H1 (cell line): ENCODE measurements at regions not wholly inside any gene's neighbourhood (a gene's known extent, or its start where the extent isn't known, plus 50 kb on each side); places are given as distances from the start of the nearest gene placed in this dataset.

Source experiments
- CTCF ChIA-PET: fragments of 300-600 bp; sonication (Branson Sonifier 250); formaldehyde crosslinking; loops from one replicate; lab custom pipeline; 2021; ENCODE audit not compliant: partially characterized antibody; lab: Charles Lee
- POLR2A ChIA-PET: fragments of 300-600 bp; sonication (Branson Sonifier 250); formaldehyde crosslinking; loops from one replicate; lab custom pipeline; 2021; ENCODE audit warnings: inconsistent platforms; ENCODE audit not compliant: partially characterized antibody; lab: Charles Lee
- DNase-seq, 2 experiments: peaks; one replicate each; pipeline versions ENCODE4 v3.0.0 to v3.0.0-alpha.2; 2010 to 2022; ENCODE audit warnings: low spot score in 2 of 2, low read depth in 1 of 2, mixed read lengths in 1 of 2
- FAIRE-seq: peaks from 2 replicates; lab custom pipeline; 2011; peaks lifted over from hg19 to GRCh38; lab: Jason Lieb, UNC
- H2AFZ ChIP-seq: 2 replicates; pipeline ENCODE4 v1.8.1; 2012; ENCODE audit warnings: low read length, inconsistent platforms
- H2AK5ac ChIP-seq: 2 replicates; pipeline ENCODE4 v1.6.1; 2013; ENCODE audit warnings: low read depth, low read length
- H2BK120ac ChIP-seq: replicated peaks from 2 replicates; pipeline ENCODE3; 2013; ENCODE audit warnings: low read depth, low read length, inconsistent platforms
- H2BK12ac ChIP-seq: 2 replicates; pipeline ENCODE4 v1.6.1; 2013; ENCODE audit warnings: low read depth, low read length
- H2BK15ac ChIP-seq: 2 replicates; pipeline ENCODE4 v1.6.1; 2013; ENCODE audit warnings: low read length
- H2BK20ac ChIP-seq: 2 replicates; pipeline ENCODE4 v1.6.1; 2013; ENCODE audit warnings: low read length
- H2BK5ac ChIP-seq: 2 replicates; pipeline ENCODE4 v1.6.1; 2013; ENCODE audit warnings: low read depth, low read length
- H3K14ac ChIP-seq: 2 replicates; pipeline ENCODE4 v1.6.1; 2013; ENCODE audit warnings: inconsistent platforms; ENCODE audit not compliant: insufficient read length
- H3K18ac ChIP-seq: 2 replicates; pipeline ENCODE4 v1.6.1; 2013; ENCODE audit warnings: low read length; ENCODE audit errors: extremely low read depth
- H3K23ac ChIP-seq: 2 replicates; pipeline ENCODE4 v1.6.1; 2013; ENCODE audit warnings: inconsistent platforms; ENCODE audit not compliant: insufficient read length
- H3K23me2 ChIP-seq: 2 replicates; pipeline ENCODE4 v1.6.1; 2013; ENCODE audit warnings: low read depth, low read length
- H3K27ac ChIP-seq: 2 replicates; pipeline ENCODE4 v1.6.1; 2011; ENCODE audit warnings: low read depth, low read length, inconsistent platforms
- H3K27me3 ChIP-seq, 4 experiments: replicated peaks in 1 of 4; 1 replicate in 1 of 4; 2 replicates in 3 of 4; pipeline versions ENCODE4 v1.6.1 to v1.8.1; 2011 to 2013; ENCODE audit warnings: low read length in 3 of 4, mild to moderate bottlenecking in 3 of 4, inconsistent platforms in 2 of 4, mixed read lengths in 2 of 4, moderate library complexity in 1 of 4; ENCODE audit not compliant: control insufficient read depth in 3 of 4, insufficient read depth in 3 of 4; ENCODE audit errors: extremely low read depth in 1 of 4
- H3K36me3 ChIP-seq, 4 experiments: 2 replicates each; pipeline versions ENCODE4 v1.6.1 to v1.8.1; 2011 to 2013; ENCODE audit warnings: mild to moderate bottlenecking in 4 of 4, low read length in 3 of 4, moderate library complexity in 2 of 4, control low read depth in 1 of 4, inconsistent platforms in 1 of 4; ENCODE audit not compliant: insufficient read depth in 4 of 4, control insufficient read depth in 2 of 4
- H3K4ac ChIP-seq: replicated peaks from 2 replicates; pipeline ENCODE3; 2013; ENCODE audit warnings: low read length, low read depth, mixed read lengths, inconsistent platforms; ENCODE audit not compliant: insufficient read length
- H3K4me1 ChIP-seq, 4 experiments: replicated peaks in 1 of 4; 1 replicate in 1 of 4; 2 replicates in 3 of 4; pipeline versions ENCODE4 v1.6.1 to v1.8.1; 2011 to 2013; ENCODE audit warnings: low read length in 3 of 4, inconsistent platforms in 2 of 4, mixed read lengths in 1 of 4; ENCODE audit not compliant: insufficient read depth in 4 of 4, control insufficient read depth in 3 of 4
- H3K4me2 ChIP-seq, 2 experiments: 2 replicates each; pipeline versions ENCODE4 v1.6.1 to v1.8.1; 2011 to 2013; ENCODE audit warnings: low read depth in 2 of 2, low read length in 2 of 2, control low read depth in 1 of 2, inconsistent platforms in 1 of 2, mild to moderate bottlenecking in 1 of 2; ENCODE audit not compliant: insufficient read depth in 1 of 2
- H3K4me3 ChIP-seq, 4 experiments: fragments of 200-600, 300-600 bp in 1 of 4; sonication (generic), shearing (Covaris generic), sonication (Bioruptor Twin) in 1 of 4; 2 replicates each; pipeline versions ENCODE4 v1.5.1 to v1.8.1; 2011 to 2016; ENCODE audit warnings: low read length in 4 of 4, low read depth in 3 of 4, control low read depth in 2 of 4, inconsistent platforms in 2 of 4, mild to moderate bottlenecking in 2 of 4, mixed read lengths in 1 of 4, moderate library complexity in 1 of 4; ENCODE audit not compliant: insufficient read depth in 2 of 4; ENCODE audit errors: extremely low read depth in 1 of 4
- H3K56ac ChIP-seq: replicated peaks from 2 replicates; pipeline ENCODE3; 2013; ENCODE audit warnings: low read depth, mild to moderate bottlenecking, mixed read lengths, low read length, inconsistent platforms; ENCODE audit not compliant: insufficient read length
- H3K79me1 ChIP-seq: 2 replicates; pipeline ENCODE4 v1.6.1; 2013; ENCODE audit warnings: low read depth, low read length, control low read depth
- H3K79me2 ChIP-seq, 2 experiments: 2 replicates each; pipeline versions ENCODE4 v1.6.1 to v1.8.1; 2012 to 2013; ENCODE audit warnings: low read length in 2 of 2, mild to moderate bottlenecking in 2 of 2, inconsistent platforms in 1 of 2; ENCODE audit not compliant: insufficient read depth in 2 of 2, control insufficient read depth in 1 of 2
- H3K9ac ChIP-seq, 4 experiments: replicated peaks in 1 of 4; 1 replicate in 1 of 4; 2 replicates in 3 of 4; pipeline versions ENCODE4 v1.6.1 to v1.8.1; 2011 to 2013; ENCODE audit warnings: low read depth in 3 of 4, low read length in 3 of 4, control low read depth in 2 of 4, mild to moderate bottlenecking in 2 of 4, moderate library complexity in 2 of 4, inconsistent platforms in 1 of 4; ENCODE audit errors: extremely low read depth in 1 of 4
- H3K9me3 ChIP-seq, 2 experiments: 2 replicates each; pipeline versions ENCODE4 v1.6.1 to v1.8.1; 2012 to 2013; ENCODE audit warnings: mild to moderate bottlenecking in 2 of 2, moderate library complexity in 2 of 2, control low read depth in 1 of 2, inconsistent platforms in 1 of 2, low read depth in 1 of 2, low read length in 1 of 2, mixed read lengths in 1 of 2; ENCODE audit not compliant: insufficient read depth in 2 of 2
- H4K20me1 ChIP-seq, 2 experiments: replicated peaks in 1 of 2; 2 replicates each; pipeline versions ENCODE3 to v1.8.1; 2011 to 2013; ENCODE audit warnings: inconsistent platforms in 2 of 2, low read length in 2 of 2, mild to moderate bottlenecking in 1 of 2; ENCODE audit not compliant: insufficient read depth in 2 of 2, control insufficient read depth in 1 of 2
- H4K5ac ChIP-seq: 2 replicates; pipeline ENCODE4 v1.6.1; 2013; ENCODE audit warnings: low read length, low read depth, mixed read lengths, inconsistent platforms; ENCODE audit not compliant: insufficient read length
- H4K8ac ChIP-seq: 2 replicates; pipeline ENCODE4 v1.8.0; 2013; ENCODE audit warnings: mild to moderate bottlenecking, moderate library complexity, low read length, inconsistent platforms; ENCODE audit not compliant: insufficient read depth; ENCODE audit errors: extremely low read depth
- H4K91ac ChIP-seq: replicated peaks from 2 replicates; pipeline ENCODE3; 2013; ENCODE audit warnings: low read length, mixed read lengths, inconsistent platforms; ENCODE audit not compliant: insufficient read length
- CTBP2 ChIP-seq: IDR thresholded peaks from 2 replicates; pipeline ENCODE4 v1.7.0; 2011; ENCODE audit warnings: borderline replicate concordance, mild to moderate bottlenecking, moderate library complexity, mixed read lengths, low read length; ENCODE audit not compliant: insufficient read depth, insufficient read length
- EZH2 ChIP-seq: fragments of 200-600 bp; sonication (generic); IDR thresholded peaks from 2 replicates; pipeline ENCODE4 v1.7.1; 2012; ENCODE audit warnings: low read depth, mild to moderate bottlenecking, moderate library complexity, low read length, inconsistent platforms; ENCODE audit not compliant: severe bottlenecking
- PHF8 ChIP-seq: fragments of 200-600 bp; sonication (generic); conservative IDR thresholded peaks from 2 replicates; pipeline ENCODE4 v1.7.1; 2012; ENCODE audit warnings: low read depth, mild to moderate bottlenecking, inconsistent platforms, low read length, moderate library complexity
- SIN3A ChIP-seq, 2 experiments: IDR thresholded peaks in 1 of 2; conservative IDR thresholded peaks in 1 of 2; 2 replicates each; pipeline ENCODE4 v1.6.1; 2011 to 2012; ENCODE audit warnings: low read length in 2 of 2, improper control_type of control experiment in 1 of 2, low read depth in 1 of 2, mild to moderate bottlenecking in 1 of 2
- SRF ChIP-seq: IDR thresholded peaks from 2 replicates; pipeline ENCODE4 v1.6.1; 2011; ENCODE audit warnings: mild to moderate bottlenecking, low read depth, low read length, moderate library complexity
- TEAD4 ChIP-seq: IDR thresholded peaks from 2 replicates; pipeline ENCODE4 v1.6.1; 2012; ENCODE audit warnings: low read depth, low read length, inconsistent platforms, mixed read lengths
- WGBS, 2 experiments: shearing (Covaris generic) in 1 of 2; methylation state at CpG; one replicate each; pipeline versions ENCODE4 v1.1.6 to v1.1.7; 2013 to 2015; ENCODE audit warnings: low lambda C conversion rate in 2 of 2, mixed read lengths in 2 of 2, inconsistent platforms in 1 of 2, low coverage in 1 of 2, missing lambda C conversion rate in 1 of 2; ENCODE audit not compliant: insufficient replicate concordance in 2 of 2, insufficient coverage in 1 of 2, insufficient read length in 1 of 2; ENCODE audit errors: extremely low coverage in 1 of 2, missing lambda C conversion rate in 1 of 2; 5-methylcytosine and 5-hydroxymethylcytosine counted together
- TF ChIP-seq, protein P1 (sequence below): IDR thresholded peaks from 2 replicates; pipeline ENCODE4 v1.6.1; 2011; ENCODE audit warnings: low read depth, mild to moderate bottlenecking, low read length; ENCODE audit not compliant: insufficient read depth

DNA sequence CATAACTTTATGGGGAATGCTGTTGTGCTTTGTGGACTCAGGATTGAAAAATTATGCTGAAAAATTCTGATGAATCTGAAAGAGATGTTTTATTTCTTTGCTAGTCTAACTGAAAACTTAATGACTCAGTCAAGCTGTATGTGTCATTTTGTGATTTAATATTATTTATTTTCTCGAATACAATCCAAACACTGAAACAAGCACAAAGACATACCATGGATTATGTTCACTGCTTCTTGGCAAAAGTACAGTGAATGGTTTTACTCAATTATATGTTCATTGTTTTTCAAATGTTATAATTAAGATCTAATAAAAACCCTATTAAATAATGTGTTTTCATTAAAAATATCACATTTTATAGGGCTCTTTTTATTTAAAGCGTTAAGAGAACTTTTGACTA lies 330.6 kb upstream of the EPHA7 start:
- Histone ChIP-seq H3K18ac (no peak overlapping the region), H2BK120ac (no peak overlapping the region), H3K79me2 (no peaks in the 10 kb centered on the region), H3K4me3 (no peak overlapping the region), H2BK5ac (no peak overlapping the region), H2BK12ac (no peak overlapping the region), H2BK15ac (no peak overlapping the region), H3K56ac (no peak overlapping the region), H3K4me1 (0 out of 7 replicates have a peak, but pooled peaks cover 0 to 3% (median 0%) of the 10 kb centered on the region in 4 experiments), H3K9ac (no peak overlapping the region), H3K36me3 (no peaks in the 10 kb centered on the region), H3K79me1 (no peaks in the 10 kb centered on the region), H3K9me3 (no peaks in the 10 kb centered on the region), H3K23me2 (no peaks in the 10 kb centered on the region)
- POLR2A ChIA-PET = no interaction called here
- FAIRE-seq = no peak
- 95% methylated on average over 2 of the region's 2 CpGs; no CpG with 5 or more reads in 1 of the 2 experiments for WGBS, 2 experiments
- TF ChIP-seq TEAD4 (no peak), CTBP2 (no peak), SIN3A (conservative IDR thresholded peaks at IDR 0.05 in 1 of 2, IDR thresholded peaks at IDR 0.05 in 1 of 2; ENCODE audit: low read depth in 1 of 2, low read length in 2 of 2) (no peak), PHF8 (no peak), SRF (no peak), EZH2 (no peak)
- TF ChIP-seq, protein P1, sequence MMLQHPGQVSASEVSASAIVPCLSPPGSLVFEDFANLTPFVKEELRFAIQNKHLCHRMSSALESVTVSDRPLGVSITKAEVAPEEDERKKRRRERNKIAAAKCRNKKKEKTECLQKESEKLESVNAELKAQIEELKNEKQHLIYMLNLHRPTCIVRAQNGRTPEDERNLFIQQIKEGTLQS = no peak
- TF ChIP-seq, all 59 proteins: peak for 0
- Histone ChIP-seq H2AFZ (no peak overlapping the region), H4K91ac (no peak overlapping the region), H3K23ac (no peak overlapping the region), H3K4ac (no peak overlapping the region), H2BK20ac (no peak overlapping the region), H3K27me3 (no peaks in the 10 kb centered on the region; a peak in 1 of 7 replicates), H4K8ac (no peak overlapping the region), H3K14ac (no peak overlapping the region), H3K27ac (no peak overlapping the region), H3K4me2 (no peak overlapping the region), H4K5ac (no peak overlapping the region), H4K20me1 (no peaks in the 10 kb centered on the region), H2AK5ac (no peak overlapping the region)
- CTCF ChIA-PET = no interaction called here
- no peak for DNase-seq
